Nephron progenitor cell (in vitro differentiated cells): ENCODE measurements at regions not wholly inside any gene's neighbourhood (a gene's known extent, or its start where the extent isn't known, plus 50 kb on each side); places are given as distances from the start of the nearest gene placed in this dataset.

Experiments
- DNase-seq: peaks from one replicate; pipeline ENCODE4 v3.0.0; 2021
- H3K27ac Mint-ChIP-seq: 2 replicates; pipeline ENCODE4 v1.8.0; 2021; ENCODE audit warnings: mild to moderate bottlenecking, moderate library complexity, mixed read lengths
- H3K27me3 Mint-ChIP-seq: 2 replicates; pipeline ENCODE4 v1.8.0; 2021; ENCODE audit warnings: mild to moderate bottlenecking, low read depth, mixed read lengths; ENCODE audit not compliant: poor library complexity
- H3K36me3 Mint-ChIP-seq: 2 replicates; pipeline ENCODE4 v1.8.0; 2021; ENCODE audit warnings: low read depth, mixed read lengths
- H3K4me1 Mint-ChIP-seq: 2 replicates; pipeline ENCODE4 v1.8.0; 2021; ENCODE audit warnings: mixed read lengths
- H3K4me3 Mint-ChIP-seq: 2 replicates; pipeline ENCODE4 v1.8.0; 2021; ENCODE audit warnings: mild to moderate bottlenecking, moderate library complexity, mixed read lengths
- H3K9me3 Mint-ChIP-seq: 2 replicates; pipeline ENCODE4 v1.8.0; 2021; ENCODE audit warnings: mild to moderate bottlenecking, moderate library complexity, mixed read lengths
- TF ChIP-seq, protein P1 (sequence below): fragments of 200-600 bp; sonication (generic); IDR thresholded peaks from 2 replicates; pipeline ENCODE4 v1.5.0; 2021; ENCODE audit warnings: antibody characterized with exemption

DNA sequence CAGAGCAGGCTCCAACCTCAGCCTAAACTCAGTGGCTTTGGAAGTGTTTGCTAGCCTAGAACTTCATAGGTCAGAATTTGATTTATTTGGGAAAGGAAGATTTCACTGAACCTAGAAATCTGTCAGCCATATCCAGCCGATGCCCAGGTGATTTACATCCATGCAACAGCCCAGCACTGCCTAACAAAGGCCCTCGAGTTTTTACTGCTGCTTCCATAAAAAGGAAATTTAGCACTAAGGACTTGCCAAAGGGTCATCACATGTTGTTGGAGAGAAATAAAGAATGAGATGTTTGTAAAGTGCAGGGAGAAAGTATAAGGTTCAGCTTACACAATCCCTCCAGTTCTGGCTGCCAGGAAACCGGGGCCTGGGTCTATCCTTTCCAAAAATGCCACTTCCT is 614.2 kb downstream of the BCL11A start:
- no peak overlapping the region for H3K4me3 Mint-ChIP-seq
- H3K4me1 Mint-ChIP-seq, result peaks cover 57% of the 10 kb centered on the region
- peak; percentile 13 for DNase-seq
- H3K27me3 Mint-ChIP-seq, result peaks cover 7% of the 10 kb centered on the region
- TF ChIP-seq, protein P1, sequence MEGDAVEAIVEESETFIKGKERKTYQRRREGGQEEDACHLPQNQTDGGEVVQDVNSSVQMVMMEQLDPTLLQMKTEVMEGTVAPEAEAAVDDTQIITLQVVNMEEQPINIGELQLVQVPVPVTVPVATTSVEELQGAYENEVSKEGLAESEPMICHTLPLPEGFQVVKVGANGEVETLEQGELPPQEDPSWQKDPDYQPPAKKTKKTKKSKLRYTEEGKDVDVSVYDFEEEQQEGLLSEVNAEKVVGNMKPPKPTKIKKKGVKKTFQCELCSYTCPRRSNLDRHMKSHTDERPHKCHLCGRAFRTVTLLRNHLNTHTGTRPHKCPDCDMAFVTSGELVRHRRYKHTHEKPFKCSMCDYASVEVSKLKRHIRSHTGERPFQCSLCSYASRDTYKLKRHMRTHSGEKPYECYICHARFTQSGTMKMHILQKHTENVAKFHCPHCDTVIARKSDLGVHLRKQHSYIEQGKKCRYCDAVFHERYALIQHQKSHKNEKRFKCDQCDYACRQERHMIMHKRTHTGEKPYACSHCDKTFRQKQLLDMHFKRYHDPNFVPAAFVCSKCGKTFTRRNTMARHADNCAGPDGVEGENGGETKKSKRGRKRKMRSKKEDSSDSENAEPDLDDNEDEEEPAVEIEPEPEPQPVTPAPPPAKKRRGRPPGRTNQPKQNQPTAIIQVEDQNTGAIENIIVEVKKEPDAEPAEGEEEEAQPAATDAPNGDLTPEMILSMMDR, result no peak
- no peak overlapping the region for H3K27ac Mint-ChIP-seq
- H3K9me3 Mint-ChIP-seq, result no peaks in the 10 kb centered on the region
- no peaks in the 10 kb centered on the region for H3K36me3 Mint-ChIP-seq

DNA sequence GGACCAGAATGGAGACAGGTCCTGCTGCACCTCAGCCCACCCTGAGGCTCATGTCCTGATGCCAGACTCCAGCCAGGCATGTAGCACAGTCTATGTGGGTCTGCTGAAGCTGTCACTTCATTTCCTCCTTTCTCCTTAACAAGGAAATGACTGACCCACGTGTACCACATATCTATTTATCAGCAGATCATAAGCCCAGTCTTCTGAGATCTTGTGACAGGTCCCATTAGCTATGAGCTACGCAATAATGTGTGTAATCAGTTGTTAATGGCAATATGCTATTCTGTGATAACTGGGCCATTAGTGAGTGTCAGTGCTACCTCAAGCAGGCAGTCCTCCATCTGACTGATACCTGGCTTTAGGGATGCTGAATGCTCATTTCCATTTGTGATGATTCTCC is 615.3 kb downstream of the BCL11A start:
- TF ChIP-seq, protein P1, result no peak
- H3K27ac Mint-ChIP-seq, result no peak overlapping the region
- no peak for DNase-seq
- H3K36me3 Mint-ChIP-seq, result no peaks in the 10 kb centered on the region
- no peak overlapping the region for H3K4me3 Mint-ChIP-seq
- peaks cover 3% of the 10 kb centered on the region for H3K27me3 Mint-ChIP-seq
- H3K4me1 Mint-ChIP-seq, result peaks cover 60% of the 10 kb centered on the region
- H3K9me3 Mint-ChIP-seq, result no peaks in the 10 kb centered on the region

DNA sequence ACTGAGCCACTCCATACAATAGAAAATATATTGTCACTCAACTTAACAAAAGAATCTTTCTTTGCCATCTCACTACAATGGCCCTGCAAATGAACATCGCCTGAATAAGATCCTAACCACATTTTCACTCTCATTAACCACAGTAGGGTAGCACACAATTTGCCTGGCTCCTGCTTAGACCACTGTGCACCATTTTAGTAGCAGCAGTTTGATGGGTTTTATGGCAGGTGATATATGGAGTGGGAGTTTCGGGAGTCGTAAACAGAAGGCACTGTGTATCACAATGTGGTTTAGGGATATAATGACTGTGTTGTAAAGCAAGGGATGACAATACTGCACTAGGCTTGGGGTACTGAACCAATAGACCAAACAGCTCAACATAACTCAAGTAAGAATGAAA is 617.4 kb downstream of the BCL11A start:
- Mint-ChIP-seq H3K27ac (peak overlapping the region; percentile 14), H3K36me3 (no peaks in the 10 kb centered on the region), H3K4me1 (peaks cover 60% of the 10 kb centered on the region)

DNA sequence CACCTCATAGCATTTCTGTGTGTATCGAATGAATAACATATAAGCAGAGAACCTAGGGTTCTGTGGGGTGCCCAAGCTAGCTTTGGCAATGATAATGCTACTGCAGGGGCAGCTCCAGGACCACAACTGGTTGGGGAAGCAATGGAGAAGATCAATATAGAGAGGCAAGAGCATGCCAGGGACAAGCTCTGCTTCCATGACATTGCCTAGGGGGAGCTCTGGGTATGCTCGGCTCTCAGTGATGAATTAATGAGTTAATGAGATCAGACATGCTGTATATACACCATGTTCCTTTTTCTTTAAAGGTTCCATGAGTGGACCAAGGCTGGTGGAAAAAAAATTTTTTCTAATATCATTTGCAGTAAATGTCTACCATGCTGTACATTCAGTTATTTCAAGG is 618.4 kb downstream of the BCL11A start:
- Mint-ChIP-seq H3K4me3 (no peak overlapping the region), H3K36me3 (no peaks in the 10 kb centered on the region), H3K27me3 (peaks cover 10% of the 10 kb centered on the region)

More for the DNA sequence above, 617.4 kb downstream of the BCL11A start:
- H3K27me3 Mint-ChIP-seq, result peaks cover 5% of the 10 kb centered on the region
- TF ChIP-seq, protein P1, result no peak
- DNase-seq, result peak; percentile 37
- H3K9me3 Mint-ChIP-seq, result peaks cover 6% of the 10 kb centered on the region
- no peak overlapping the region for H3K4me3 Mint-ChIP-seq

DNA sequence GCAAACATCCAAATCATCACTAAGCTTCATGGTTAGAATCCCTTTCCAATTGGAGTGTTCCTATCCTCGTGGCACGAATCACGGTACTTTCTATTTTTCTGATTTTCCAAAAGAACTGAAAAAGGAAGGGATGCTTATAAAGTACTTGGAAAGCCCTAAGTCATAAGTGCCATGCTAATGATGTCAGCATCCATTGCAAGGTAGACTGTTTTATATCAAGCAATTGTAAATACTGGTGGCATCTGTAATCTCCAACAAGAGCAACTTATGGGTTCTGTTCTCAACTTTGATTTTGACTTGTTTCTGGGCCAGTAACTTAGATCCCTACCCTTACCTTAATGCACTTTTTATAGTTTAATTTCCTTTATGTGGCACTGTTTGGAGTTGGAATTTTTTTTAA is 619.5 kb downstream of the BCL11A start:
- TF ChIP-seq, protein P1, result no peak
- DNase-seq, result no peak
- Mint-ChIP-seq H3K36me3 (no peaks in the 10 kb centered on the region), H3K9me3 (peaks cover 6% of the 10 kb centered on the region), H3K4me1 (peaks cover 42% of the 10 kb centered on the region), H3K27ac (no peak overlapping the region), H3K27me3 (peaks cover 10% of the 10 kb centered on the region), H3K4me3 (no peak overlapping the region)

More for the DNA sequence above, 618.4 kb downstream of the BCL11A start:
- peaks cover 52% of the 10 kb centered on the region for H3K4me1 Mint-ChIP-seq
- TF ChIP-seq, protein P1, result no peak
- no peak for DNase-seq
- no peak overlapping the region for H3K27ac Mint-ChIP-seq
- peaks cover 6% of the 10 kb centered on the region for H3K9me3 Mint-ChIP-seq

DNA sequence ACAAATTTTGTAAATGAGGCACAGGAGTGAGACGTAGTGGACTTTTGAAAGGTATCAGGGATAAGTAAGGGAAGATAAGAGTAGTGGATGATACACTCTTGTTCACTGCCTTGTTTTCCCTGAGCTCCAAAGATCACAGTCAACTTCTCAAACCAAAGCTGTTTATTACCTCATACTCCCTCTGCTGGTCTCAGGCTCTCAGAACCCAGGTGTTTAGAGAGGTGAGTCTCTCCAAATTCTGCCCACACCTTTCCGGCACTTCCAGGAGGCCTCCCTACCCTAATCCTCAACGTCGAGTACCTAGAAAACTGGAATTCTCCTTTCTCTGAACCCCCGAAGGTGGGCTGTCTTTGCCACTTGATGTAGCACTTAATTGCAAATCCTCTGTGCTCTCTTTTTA is 621.1 kb downstream of the BCL11A start:
- no peak overlapping the region for H3K27ac Mint-ChIP-seq
- DNase-seq, result no peak

More for the DNA sequence above, 621.1 kb downstream of the BCL11A start:
- H3K4me3 Mint-ChIP-seq, result no peak overlapping the region
- TF ChIP-seq, protein P1, result no peak
- peaks cover 34% of the 10 kb centered on the region for H3K4me1 Mint-ChIP-seq
- H3K9me3 Mint-ChIP-seq, result peaks cover 6% of the 10 kb centered on the region
- no peaks in the 10 kb centered on the region for H3K36me3 Mint-ChIP-seq
- peaks cover 10% of the 10 kb centered on the region for H3K27me3 Mint-ChIP-seq
